ENCODE measurements at regions not wholly inside any gene's neighbourhood (a gene's known extent, or its start where the extent isn't known, plus 50 kb on each side); places are given as distances from the start of the nearest gene placed in this dataset.

- no peaks in the 10 kb centered on the region for H3K27me3 Mint-ChIP-seq
These were observed 279.3 kb downstream of the SKIDA1 start for GRCh38 chr10:21246178-21246577.

GRCh38 chr10:21243748-21244257 is 281.7 kb downstream of the SKIDA1 start:
- H3K27me3 Mint-ChIP-seq, result no peaks in the 10 kb centered on the region
- TF ChIP-seq CTCF (conservative IDR thresholded peaks at IDR 0.05), result no peak
- no peak overlapping the region for H3K4me3 Mint-ChIP-seq
- peaks cover 3% of the 10 kb centered on the region for H3K36me3 Mint-ChIP-seq
- H3K4me1 Mint-ChIP-seq (ENCODE audit: unreplicated experiment), result peaks cover 7% of the 10 kb centered on the region
- no peaks in the 10 kb centered on the region for H3K9me3 Mint-ChIP-seq
- no peak for DNase-seq (ENCODE audit: extremely low spot score, unreplicated experiment)
- H3K27ac Mint-ChIP-seq, result no peak overlapping the region

More at GRCh38 chr10:21246178-21246577, 279.3 kb downstream of the SKIDA1 start:
- Mint-ChIP-seq H3K36me3 (peaks cover 3% of the 10 kb centered on the region), H3K4me1 (ENCODE audit: unreplicated experiment) (no peaks in the 10 kb centered on the region), H3K27ac (no peak overlapping the region), H3K9me3 (no peaks in the 10 kb centered on the region), H3K4me3 (no peak overlapping the region)
- no peak for DNase-seq (ENCODE audit: extremely low spot score, unreplicated experiment)
- TF ChIP-seq CTCF (conservative IDR thresholded peaks at IDR 0.05), result no peak

GRCh38 chr10:21242915-21243314 is 282.6 kb downstream of the SKIDA1 start:
- no peak overlapping the region for H3K4me3 Mint-ChIP-seq
- H3K27ac Mint-ChIP-seq, result no peak overlapping the region
- no peak for DNase-seq (ENCODE audit: extremely low spot score, unreplicated experiment)
- no peak for TF ChIP-seq CTCF (conservative IDR thresholded peaks at IDR 0.05)
- H3K4me1 Mint-ChIP-seq (ENCODE audit: unreplicated experiment), result peaks cover 9% of the 10 kb centered on the region
- peaks cover 3% of the 10 kb centered on the region for H3K36me3 Mint-ChIP-seq
- no peaks in the 10 kb centered on the region for H3K9me3 Mint-ChIP-seq
- no peaks in the 10 kb centered on the region for H3K27me3 Mint-ChIP-seq

GRCh38 chr10:21238717-21239116 is 286.8 kb downstream of the SKIDA1 start:
- no peak overlapping the region for H3K27ac Mint-ChIP-seq
- H3K4me3 Mint-ChIP-seq, result no peak overlapping the region
- no peaks in the 10 kb centered on the region for H3K27me3 Mint-ChIP-seq
- no peaks in the 10 kb centered on the region for H3K9me3 Mint-ChIP-seq
- no peaks in the 10 kb centered on the region for H3K36me3 Mint-ChIP-seq
- no peak for DNase-seq (ENCODE audit: extremely low spot score, unreplicated experiment)
- TF ChIP-seq CTCF (conservative IDR thresholded peaks at IDR 0.05), result no peak
- peaks cover 12% of the 10 kb centered on the region for H3K4me1 Mint-ChIP-seq (ENCODE audit: unreplicated experiment)

GRCh38 chr10:21238044-21238443 is 287.4 kb downstream of the SKIDA1 start:
- TF ChIP-seq CTCF (conservative IDR thresholded peaks at IDR 0.05), result no peak
- Mint-ChIP-seq H3K27ac (peak overlapping the region; percentile 12), H3K4me3 (no peak overlapping the region), H3K36me3 (no peaks in the 10 kb centered on the region), H3K27me3 (no peaks in the 10 kb centered on the region), H3K9me3 (no peaks in the 10 kb centered on the region), H3K4me1 (ENCODE audit: unreplicated experiment) (peaks cover 12% of the 10 kb centered on the region)
- DNase-seq (ENCODE audit: extremely low spot score, unreplicated experiment), result no peak

GRCh38 chr10:21234761-21235160 is 290.7 kb downstream of the SKIDA1 start:
- TF ChIP-seq CTCF (conservative IDR thresholded peaks at IDR 0.05), result no peak
- peaks cover 12% of the 10 kb centered on the region for H3K4me1 Mint-ChIP-seq (ENCODE audit: unreplicated experiment)
- no peak for DNase-seq (ENCODE audit: extremely low spot score, unreplicated experiment)
- no peak overlapping the region for H3K27ac Mint-ChIP-seq
- peaks cover 8% of the 10 kb centered on the region for H3K9me3 Mint-ChIP-seq
- no peaks in the 10 kb centered on the region for H3K27me3 Mint-ChIP-seq
- H3K36me3 Mint-ChIP-seq, result no peaks in the 10 kb centered on the region
- no peak overlapping the region for H3K4me3 Mint-ChIP-seq

All from type B pancreatic cell (in vitro differentiated cells).